ENCODE measurements at regions not wholly inside any gene's neighbourhood (a gene's known extent, or its start where the extent isn't known, plus 50 kb on each side); places are given as distances from the start of the nearest gene placed in this dataset.

DNA sequence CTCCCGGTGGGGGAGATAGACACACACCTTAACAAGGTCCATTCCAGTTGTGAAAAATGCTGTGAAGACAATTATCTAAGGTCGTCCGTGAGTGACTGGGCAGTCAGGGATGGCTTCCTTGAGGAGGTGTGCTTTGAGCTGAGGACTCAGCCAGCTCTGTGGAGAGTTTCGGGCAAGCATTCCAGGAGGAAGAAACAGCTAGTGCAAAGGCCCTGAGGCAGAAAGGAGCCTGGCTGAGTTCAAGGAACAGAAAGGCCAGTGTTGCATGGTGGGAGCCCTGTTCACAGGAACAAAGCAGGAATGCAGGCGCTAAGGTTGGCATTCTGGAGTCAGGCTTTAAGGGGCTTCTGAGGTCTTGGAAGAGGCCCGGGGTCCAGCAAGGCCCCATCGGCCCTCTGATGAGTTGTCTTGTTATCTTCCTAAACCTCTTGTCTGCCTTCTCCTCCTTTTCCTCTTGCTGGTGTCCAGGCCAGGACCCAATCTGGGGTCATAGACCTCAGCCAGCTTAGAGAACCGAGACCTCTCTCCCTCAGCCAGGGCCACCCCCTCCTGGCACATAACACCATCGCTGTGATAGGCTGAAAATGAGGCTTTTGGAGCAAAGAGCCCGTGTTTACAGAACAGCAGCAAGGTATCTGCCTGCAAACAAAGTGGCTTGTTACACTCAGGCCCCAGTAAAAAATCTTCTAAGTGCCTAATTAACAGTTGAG, 270.2 kb upstream of the MVB12B start:
- no TSS peak for BruUV-seq (replicated peaks)
- Histone ChIP-seq H3K4me1 (replicated peaks in 1 of 2; ENCODE audit: control insufficient read depth in 2 of 2, insufficient read depth in 2 of 2, low read length in 2 of 2) (no peaks in the 10 kb centered on the region), H3K4me3 (no peak overlapping the region), H3K27me3 (ENCODE audit: control insufficient read depth in 2 of 2, insufficient read depth in 2 of 2, low read length in 2 of 2) (peaks cover 14 to 59% of the 10 kb centered on the region in 2 experiments), H3K9ac (ENCODE audit: insufficient read depth in 1 of 2, low read depth in 2 of 2, low read length in 2 of 2) (no peak overlapping the region), H4K20me1 (replicated peaks; ENCODE audit: control insufficient read depth, insufficient read depth, low read length) (peaks cover 5% of the 10 kb centered on the region; the same call in 1 of the 2 replicates), H3K79me2 (ENCODE audit: control insufficient read depth, insufficient read depth, low read length) (no peaks in the 10 kb centered on the region), H3K27ac (ENCODE audit: extremely low read depth, low read depth, low read length) (no peak overlapping the region), H3K9me3 (replicated peaks; ENCODE audit: control insufficient read depth, insufficient read depth, low read depth, low read length) (no peaks in the 10 kb centered on the region), H3K36me3 (ENCODE audit: control insufficient read depth, insufficient read depth, low read length) (no peaks in the 10 kb centered on the region), H3K4me2 (ENCODE audit: insufficient read depth, low read length) (no peak overlapping the region), H3K9me1 (ENCODE audit: control insufficient read depth, insufficient read depth, low read length) (no peaks in the 10 kb centered on the region), H2AFZ (ENCODE audit: low read depth, low read length) (no peak overlapping the region)
- DNase-seq (ENCODE audit: extremely low read depth in 1 of 4, low spot score in 3 of 4) = no peak
- in situ Hi-C loops (cut with MboI) (no loop called here), intact Hi-C loops (cut with micrococcal nuclease) (no loop called here)
- ChIA-PET CTCF (ENCODE audit: low intra/inter-chr PET ratio) (no interaction called here), POLR2A (no interaction called here)
- no peak for ATAC-seq
- WGBS (ENCODE audit: insufficient coverage, low coverage, missing lambda C conversion rate) = 5% methylated on average over 6 of the region's 10 CpGs
- TF ChIP-seq RBM25 (IDR thresholded peaks at IDR 0.05; ENCODE audit: low read depth, low read length, severe bottlenecking) = peak; percentile 57
- TF ChIP-seq CREM (IDR thresholded peaks at IDR 0.05; ENCODE audit: low read depth) = no peak
- TF ChIP-seq ZFP36 (IDR thresholded peaks at IDR 0.05; ENCODE audit: low read depth, low read length, partially characterized antibody) = peak; percentile 70
- no peak for TF ChIP-seq MYNN (IDR thresholded peaks at IDR 0.05)
- TF ChIP-seq MYNN (CRISPR knock-in tag; IDR thresholded peaks at IDR 0.05) = no peak
- FAIRE-seq = no peak

GRCh38 chr9:126057121-126057825, 269.4 kb upstream of the MVB12B start:
- BruUV-seq (replicated peaks) = no TSS peak

More at GRCh38 chr9:126057121-126057825, 269.4 kb upstream of the MVB12B start:
- no peaks in the 10 kb centered on the region for H3K79me2 ChIP-seq (ENCODE audit: control insufficient read depth, insufficient read depth, low read length)
- H3K4me2 ChIP-seq (ENCODE audit: insufficient read depth, low read length) = no peak overlapping the region
- H3K9me3 ChIP-seq (replicated peaks; ENCODE audit: control insufficient read depth, insufficient read depth, low read depth, low read length) = no peaks in the 10 kb centered on the region
- DNase-seq (ENCODE audit: extremely low read depth in 1 of 4, low spot score in 3 of 4) (no peak), ATAC-seq (no peak), FAIRE-seq (no peak)
- intact Hi-C loops (cut with micrococcal nuclease) (no loop called here), in situ Hi-C loops (cut with MboI) (no loop called here)
- no peaks in the 10 kb centered on the region for H3K36me3 ChIP-seq (ENCODE audit: control insufficient read depth, insufficient read depth, low read length)
- H4K20me1 ChIP-seq (replicated peaks; ENCODE audit: control insufficient read depth, insufficient read depth, low read length) = peaks cover 5% of the 10 kb centered on the region; the same call in 1 of the 2 replicates
- H3K4me3 ChIP-seq = no peak overlapping the region
- H3K4me1 ChIP-seq (replicated peaks in 1 of 2; ENCODE audit: control insufficient read depth in 2 of 2, insufficient read depth in 2 of 2, low read length in 2 of 2) = no peaks in the 10 kb centered on the region
- 9% methylated on average over 30 of the region's 31 CpGs for WGBS (ENCODE audit: insufficient coverage, low coverage, missing lambda C conversion rate)
- H3K9ac ChIP-seq (ENCODE audit: insufficient read depth in 1 of 2, low read depth in 2 of 2, low read length in 2 of 2) = no peak overlapping the region
- no peak overlapping the region for H3K27ac ChIP-seq (ENCODE audit: extremely low read depth, low read depth, low read length)
- H2AFZ ChIP-seq (ENCODE audit: low read depth, low read length) = no peak overlapping the region
- peaks cover 14 to 59% of the 10 kb centered on the region in 2 experiments for H3K27me3 ChIP-seq (ENCODE audit: control insufficient read depth in 2 of 2, insufficient read depth in 2 of 2, low read length in 2 of 2)
- POLR2A ChIA-PET = no interaction called here
- CTCF ChIA-PET (ENCODE audit: low intra/inter-chr PET ratio) = no interaction called here
- no peaks in the 10 kb centered on the region for H3K9me1 ChIP-seq (ENCODE audit: control insufficient read depth, insufficient read depth, low read length)
- TF ChIP-seq, protein P1, sequence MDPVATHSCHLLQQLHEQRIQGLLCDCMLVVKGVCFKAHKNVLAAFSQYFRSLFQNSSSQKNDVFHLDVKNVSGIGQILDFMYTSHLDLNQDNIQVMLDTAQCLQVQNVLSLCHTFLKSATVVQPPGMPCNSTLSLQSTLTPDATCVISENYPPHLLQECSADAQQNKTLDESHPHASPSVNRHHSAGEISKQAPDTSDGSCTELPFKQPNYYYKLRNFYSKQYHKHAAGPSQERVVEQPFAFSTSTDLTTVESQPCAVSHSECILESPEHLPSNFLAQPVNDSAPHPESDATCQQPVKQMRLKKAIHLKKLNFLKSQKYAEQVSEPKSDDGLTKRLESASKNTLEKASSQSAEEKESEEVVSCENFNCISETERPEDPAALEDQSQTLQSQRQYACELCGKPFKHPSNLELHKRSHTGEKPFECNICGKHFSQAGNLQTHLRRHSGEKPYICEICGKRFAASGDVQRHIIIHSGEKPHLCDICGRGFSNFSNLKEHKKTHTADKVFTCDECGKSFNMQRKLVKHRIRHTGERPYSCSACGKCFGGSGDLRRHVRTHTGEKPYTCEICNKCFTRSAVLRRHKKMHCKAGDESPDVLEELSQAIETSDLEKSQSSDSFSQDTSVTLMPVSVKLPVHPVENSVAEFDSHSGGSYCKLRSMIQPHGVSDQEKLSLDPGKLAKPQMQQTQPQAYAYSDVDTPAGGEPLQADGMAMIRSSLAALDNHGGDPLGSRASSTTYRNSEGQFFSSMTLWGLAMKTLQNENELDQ (CRISPR knock-in tag; IDR thresholded peaks at IDR 0.05; ENCODE audit: borderline replicate concordance) = no peak
- TF ChIP-seq THRAP3 (IDR thresholded peaks at IDR 0.05; ENCODE audit: borderline replicate concordance) (no peak), CBX8 (IDR thresholded peaks at IDR 0.05; ENCODE audit: borderline replicate concordance, extremely low read depth, low read depth, low read length, poor library complexity, severe bottlenecking) (peak; percentile 27)

All from K562 (cell line).